WTC11 (cell line): ENCODE measurements at regions not wholly inside any gene's neighbourhood (a gene's known extent, or its start where the extent isn't known, plus 50 kb on each side); places are given as distances from the start of the nearest gene placed in this dataset.

ENCODE experiments used
- ATAC-seq: fragments of 200-7000 bp; cut with Tn5 transposase; 2 replicates; pipeline ENCODE4 v1.10.0; 2021; ENCODE audit warnings: mild to moderate bottlenecking, moderate library complexity
- CTCF ChIA-PET: fragments of 300-600 bp; sonication (Branson Sonifier 250); formaldehyde crosslinking; loops from one replicate; lab custom pipeline; 2021; ENCODE audit warnings: antibody characterized with exemption; lab: Charles Lee
- POLR2A ChIA-PET: fragments of 350-600 bp; sonication (Branson Sonifier 250); formaldehyde crosslinking; loops from one replicate; lab custom pipeline; 2021; ENCODE audit warnings: antibody characterized with exemption; lab: Charles Lee
- DNase-seq: peaks from one replicate; pipeline ENCODE4 v3.0.0; 2021; ENCODE audit warnings: low spot score
- H3K27ac Mint-ChIP-seq: 2 replicates; pipeline ENCODE4 v1.8.0; 2021; ENCODE audit warnings: mixed read lengths
- H3K27me3 Mint-ChIP-seq: 2 replicates; pipeline ENCODE4 v1.8.0; 2021; ENCODE audit warnings: low read depth, mild to moderate bottlenecking, moderate library complexity, mixed read lengths
- H3K36me3 Mint-ChIP-seq: 2 replicates; pipeline ENCODE4 v1.8.0; 2021; ENCODE audit warnings: mixed read lengths
- H3K4me1 Mint-ChIP-seq: 2 replicates; pipeline ENCODE4 v1.8.0; 2022; ENCODE audit warnings: mixed read lengths
- H3K4me3 Mint-ChIP-seq: 2 replicates; pipeline ENCODE4 v1.8.0; 2021; ENCODE audit warnings: mild to moderate bottlenecking, moderate library complexity, mixed read lengths
- H3K9me3 Mint-ChIP-seq: 2 replicates; pipeline ENCODE4 v1.8.0; 2021; ENCODE audit warnings: mixed read lengths
- CREB1 ChIP-seq: sonication (generic); formaldehyde crosslinking; IDR thresholded peaks from 2 replicates; pipeline ENCODE4 v1.8.0; 2023; ENCODE audit warnings: mild to moderate bottlenecking, missing genetic modification reagents
- EMX1 ChIP-seq: fragments of 250-450 bp; sonication (Bioruptor Pico); IDR thresholded peaks from 2 replicates; pipeline ENCODE4 v1.8.0; 2021; ENCODE audit warnings: mild to moderate bottlenecking
- ESRRA ChIP-seq: sonication (generic); formaldehyde crosslinking; IDR thresholded peaks from 2 replicates; pipeline ENCODE4 v1.8.1; 2022; ENCODE audit warnings: mild to moderate bottlenecking, missing genetic modification reagents, borderline replicate concordance
- ETV6 ChIP-seq: sonication (generic); formaldehyde crosslinking; IDR thresholded peaks from 2 replicates; pipeline ENCODE4 v1.8.1; 2022; ENCODE audit warnings: mild to moderate bottlenecking, missing genetic modification reagents
- GABPB1 ChIP-seq: sonication (generic); formaldehyde crosslinking; IDR thresholded peaks from 2 replicates; pipeline ENCODE4 v1.8.1; 2023; ENCODE audit warnings: mild to moderate bottlenecking, missing genetic modification reagents
- GRHL2 ChIP-seq: fragments of 250-450 bp; sonication (Bioruptor Pico); IDR thresholded peaks from 2 replicates; pipeline ENCODE4 v1.8.0; 2022; ENCODE audit warnings: mild to moderate bottlenecking, moderate library complexity; ENCODE audit not compliant: insufficient replicate concordance, severe bottlenecking
- IRF1 ChIP-seq: sonication (generic); formaldehyde crosslinking; IDR thresholded peaks from 2 replicates; pipeline ENCODE4 v1.8.0; 2023; ENCODE audit warnings: missing genetic modification reagents
- JAZF1 ChIP-seq: fragments of 250-450 bp; sonication (Bioruptor Pico); IDR thresholded peaks from 2 replicates; pipeline ENCODE4 v1.9.0; 2021; ENCODE audit warnings: moderate library complexity, mild to moderate bottlenecking, inconsistent platforms
- KAT7 ChIP-seq: sonication (generic); formaldehyde crosslinking; IDR thresholded peaks from 2 replicates; pipeline ENCODE4 v1.8.1; 2023; ENCODE audit warnings: missing genetic modification reagents, mild to moderate bottlenecking, borderline replicate concordance
- NFE2L1 ChIP-seq: sonication (generic); formaldehyde crosslinking; IDR thresholded peaks from 2 replicates; pipeline ENCODE4 v1.8.1; 2023; ENCODE audit warnings: missing genetic modification reagents
- NR2C2 ChIP-seq: sonication (generic); formaldehyde crosslinking; IDR thresholded peaks from 2 replicates; pipeline ENCODE4 v1.8.0; 2022; ENCODE audit warnings: mild to moderate bottlenecking, missing genetic modification reagents
- ZBTB21 ChIP-seq: sonication (generic); formaldehyde crosslinking; IDR thresholded peaks from 2 replicates; pipeline ENCODE4 v1.8.1; 2023; ENCODE audit warnings: mild to moderate bottlenecking, missing genetic modification reagents, borderline replicate concordance
- ZBTB43 ChIP-seq: sonication (generic); formaldehyde crosslinking; IDR thresholded peaks from 2 replicates; pipeline ENCODE4 v1.8.1; 2023; ENCODE audit warnings: mild to moderate bottlenecking, missing genetic modification reagents
- ZNF121 ChIP-seq: sonication (generic); formaldehyde crosslinking; IDR thresholded peaks from 2 replicates; pipeline ENCODE4 v1.8.0; 2023; ENCODE audit warnings: missing genetic modification reagents
- ZNF138 ChIP-seq: sonication (generic); formaldehyde crosslinking; conservative IDR thresholded peaks from 2 replicates; pipeline ENCODE4 v1.8.1; 2022; ENCODE audit warnings: mild to moderate bottlenecking, moderate library complexity, missing genetic modification reagents
- ZNF396 ChIP-seq: fragments of 250-450 bp; sonication (Bioruptor Pico); IDR thresholded peaks from 2 replicates; pipeline ENCODE4 v1.8.0; 2021; ENCODE audit warnings: mild to moderate bottlenecking, moderate library complexity, borderline replicate concordance
- ZNF512 ChIP-seq: sonication (generic); formaldehyde crosslinking; IDR thresholded peaks from 2 replicates; pipeline ENCODE4 v1.8.1; 2022; ENCODE audit warnings: missing genetic modification reagents, borderline replicate concordance
- ZNF671 ChIP-seq: fragments of 250-450 bp; sonication (Bioruptor Pico); IDR thresholded peaks from 2 replicates; pipeline ENCODE4 v1.8.0; 2021; ENCODE audit warnings: mild to moderate bottlenecking
- TF ChIP-seq, protein P1 (sequence below): sonication (generic); formaldehyde crosslinking; IDR thresholded peaks from 2 replicates; pipeline ENCODE4 v1.8.0; 2022; ENCODE audit warnings: mild to moderate bottlenecking, missing genetic modification reagents
- TF ChIP-seq, protein P2 (sequence below): sonication (generic); formaldehyde crosslinking; IDR thresholded peaks from 2 replicates; pipeline ENCODE4 v1.8.1; 2023; ENCODE audit warnings: mild to moderate bottlenecking, missing genetic modification reagents, moderate library complexity
- TF ChIP-seq, protein P3 (sequence below): sonication (generic); formaldehyde crosslinking; conservative IDR thresholded peaks from 2 replicates; pipeline ENCODE4 v1.8.1; 2023; ENCODE audit warnings: mild to moderate bottlenecking, low read depth, missing genetic modification reagents, moderate library complexity
- TF ChIP-seq, protein P4 (sequence below): sonication (generic); formaldehyde crosslinking; IDR thresholded peaks from 2 replicates; pipeline ENCODE4 v1.8.0; 2023; ENCODE audit warnings: missing genetic modification reagents, mild to moderate bottlenecking, borderline replicate concordance

- no peaks in the 10 kb centered on the region for H3K36me3 Mint-ChIP-seq
- H3K27me3 Mint-ChIP-seq, result peaks cover 21% of the 10 kb centered on the region
- TF ChIP-seq CREB1 (CRISPR knock-in tag) (no peak), NR2C2 (no peak), ETV6 (CRISPR knock-in tag) (no peak), ZNF121 (CRISPR knock-in tag) (no peak), ZNF396 (CRISPR knock-in tag) (no peak), ZNF138 (CRISPR knock-in tag) (no peak), NFE2L1 (CRISPR knock-in tag) (no peak), IRF1 (CRISPR knock-in tag) (no peak), GABPB1 (CRISPR knock-in tag) (no peak), ZBTB21 (no peak), ZNF512 (CRISPR knock-in tag) (no peak), GRHL2 (CRISPR knock-in tag) (no peak), ESRRA (CRISPR knock-in tag) (no peak), JAZF1 (no peak), ZNF671 (CRISPR knock-in tag) (no peak)
- TF ChIP-seq, protein P1, sequence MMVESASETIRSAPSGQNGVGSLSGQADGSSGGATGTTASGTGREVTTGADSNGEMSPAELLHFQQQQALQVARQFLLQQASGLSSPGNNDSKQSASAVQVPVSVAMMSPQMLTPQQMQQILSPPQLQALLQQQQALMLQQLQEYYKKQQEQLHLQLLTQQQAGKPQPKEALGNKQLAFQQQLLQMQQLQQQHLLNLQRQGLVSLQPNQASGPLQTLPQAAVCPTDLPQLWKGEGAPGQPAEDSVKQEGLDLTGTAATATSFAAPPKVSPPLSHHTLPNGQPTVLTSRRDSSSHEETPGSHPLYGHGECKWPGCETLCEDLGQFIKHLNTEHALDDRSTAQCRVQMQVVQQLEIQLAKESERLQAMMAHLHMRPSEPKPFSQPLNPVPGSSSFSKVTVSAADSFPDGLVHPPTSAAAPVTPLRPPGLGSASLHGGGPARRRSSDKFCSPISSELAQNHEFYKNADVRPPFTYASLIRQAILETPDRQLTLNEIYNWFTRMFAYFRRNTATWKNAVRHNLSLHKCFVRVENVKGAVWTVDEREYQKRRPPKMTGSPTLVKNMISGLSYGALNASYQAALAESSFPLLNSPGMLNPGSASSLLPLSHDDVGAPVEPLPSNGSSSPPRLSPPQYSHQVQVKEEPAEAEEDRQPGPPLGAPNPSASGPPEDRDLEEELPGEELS, result no peak
- TF ChIP-seq, protein P2, sequence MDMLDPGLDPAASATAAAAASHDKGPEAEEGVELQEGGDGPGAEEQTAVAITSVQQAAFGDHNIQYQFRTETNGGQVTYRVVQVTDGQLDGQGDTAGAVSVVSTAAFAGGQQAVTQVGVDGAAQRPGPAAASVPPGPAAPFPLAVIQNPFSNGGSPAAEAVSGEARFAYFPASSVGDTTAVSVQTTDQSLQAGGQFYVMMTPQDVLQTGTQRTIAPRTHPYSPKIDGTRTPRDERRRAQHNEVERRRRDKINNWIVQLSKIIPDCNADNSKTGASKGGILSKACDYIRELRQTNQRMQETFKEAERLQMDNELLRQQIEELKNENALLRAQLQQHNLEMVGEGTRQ (CRISPR knock-in tag), result no peak
- TF ChIP-seq, protein P3, sequence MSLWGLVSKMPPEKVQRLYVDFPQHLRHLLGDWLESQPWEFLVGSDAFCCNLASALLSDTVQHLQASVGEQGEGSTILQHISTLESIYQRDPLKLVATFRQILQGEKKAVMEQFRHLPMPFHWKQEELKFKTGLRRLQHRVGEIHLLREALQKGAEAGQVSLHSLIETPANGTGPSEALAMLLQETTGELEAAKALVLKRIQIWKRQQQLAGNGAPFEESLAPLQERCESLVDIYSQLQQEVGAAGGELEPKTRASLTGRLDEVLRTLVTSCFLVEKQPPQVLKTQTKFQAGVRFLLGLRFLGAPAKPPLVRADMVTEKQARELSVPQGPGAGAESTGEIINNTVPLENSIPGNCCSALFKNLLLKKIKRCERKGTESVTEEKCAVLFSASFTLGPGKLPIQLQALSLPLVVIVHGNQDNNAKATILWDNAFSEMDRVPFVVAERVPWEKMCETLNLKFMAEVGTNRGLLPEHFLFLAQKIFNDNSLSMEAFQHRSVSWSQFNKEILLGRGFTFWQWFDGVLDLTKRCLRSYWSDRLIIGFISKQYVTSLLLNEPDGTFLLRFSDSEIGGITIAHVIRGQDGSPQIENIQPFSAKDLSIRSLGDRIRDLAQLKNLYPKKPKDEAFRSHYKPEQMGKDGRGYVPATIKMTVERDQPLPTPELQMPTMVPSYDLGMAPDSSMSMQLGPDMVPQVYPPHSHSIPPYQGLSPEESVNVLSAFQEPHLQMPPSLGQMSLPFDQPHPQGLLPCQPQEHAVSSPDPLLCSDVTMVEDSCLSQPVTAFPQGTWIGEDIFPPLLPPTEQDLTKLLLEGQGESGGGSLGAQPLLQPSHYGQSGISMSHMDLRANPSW (CRISPR knock-in tag), result no peak
- ATAC-seq, result no peak
- no peaks in the 10 kb centered on the region for H3K4me1 Mint-ChIP-seq
- ChIA-PET POLR2A (no interaction called here), CTCF (interaction anchor here (1.2 to 1.8 kb wide), 2 partner anchors 21 to 664 kb away, joined by 4 read pairs; no protein-coding TSS in a partner anchor)
- H3K4me3 Mint-ChIP-seq, result no peak overlapping the region
- H3K9me3 Mint-ChIP-seq, result peaks cover 5% of the 10 kb centered on the region
- H3K27ac Mint-ChIP-seq, result no peak overlapping the region
- no peak for DNase-seq
Observed at GRCh38 chr6:51514748-51515402, 572.5 kb downstream of the PKHD1 start.

DNA sequence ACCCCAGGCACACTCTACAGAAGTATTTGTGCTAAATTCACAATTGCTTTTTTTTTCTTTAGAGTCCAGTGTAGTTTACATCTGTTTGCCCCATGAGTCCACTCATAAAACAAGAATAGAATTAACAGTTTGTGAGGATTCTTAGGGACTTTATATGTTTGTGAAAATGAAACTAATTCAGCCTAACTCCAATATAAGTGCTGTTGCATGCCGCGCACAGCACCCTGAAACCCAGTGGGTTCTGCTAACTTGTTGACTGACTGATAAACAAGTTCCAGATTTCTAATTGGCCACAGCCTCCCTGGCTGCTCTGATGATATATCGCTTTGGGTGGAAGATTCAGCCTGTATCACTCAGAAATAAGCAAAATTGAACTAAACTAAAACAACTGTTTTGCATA, 561.4 kb downstream of the PKHD1 start:
- peaks cover 15% of the 10 kb centered on the region; the same call in 1 of the 2 replicates for H3K9me3 Mint-ChIP-seq
- POLR2A ChIA-PET, result no interaction called here
- no peak for DNase-seq
- no peak overlapping the region for H3K27ac Mint-ChIP-seq
- CTCF ChIA-PET, result no interaction called here
- peaks cover 8% of the 10 kb centered on the region for H3K27me3 Mint-ChIP-seq
- H3K4me1 Mint-ChIP-seq, result peaks cover 13% of the 10 kb centered on the region
- no peak for ATAC-seq
- no peak overlapping the region for H3K4me3 Mint-ChIP-seq
- H3K36me3 Mint-ChIP-seq, result no peaks in the 10 kb centered on the region
- no peak for TF ChIP-seq KAT7
- TF ChIP-seq, protein P4, sequence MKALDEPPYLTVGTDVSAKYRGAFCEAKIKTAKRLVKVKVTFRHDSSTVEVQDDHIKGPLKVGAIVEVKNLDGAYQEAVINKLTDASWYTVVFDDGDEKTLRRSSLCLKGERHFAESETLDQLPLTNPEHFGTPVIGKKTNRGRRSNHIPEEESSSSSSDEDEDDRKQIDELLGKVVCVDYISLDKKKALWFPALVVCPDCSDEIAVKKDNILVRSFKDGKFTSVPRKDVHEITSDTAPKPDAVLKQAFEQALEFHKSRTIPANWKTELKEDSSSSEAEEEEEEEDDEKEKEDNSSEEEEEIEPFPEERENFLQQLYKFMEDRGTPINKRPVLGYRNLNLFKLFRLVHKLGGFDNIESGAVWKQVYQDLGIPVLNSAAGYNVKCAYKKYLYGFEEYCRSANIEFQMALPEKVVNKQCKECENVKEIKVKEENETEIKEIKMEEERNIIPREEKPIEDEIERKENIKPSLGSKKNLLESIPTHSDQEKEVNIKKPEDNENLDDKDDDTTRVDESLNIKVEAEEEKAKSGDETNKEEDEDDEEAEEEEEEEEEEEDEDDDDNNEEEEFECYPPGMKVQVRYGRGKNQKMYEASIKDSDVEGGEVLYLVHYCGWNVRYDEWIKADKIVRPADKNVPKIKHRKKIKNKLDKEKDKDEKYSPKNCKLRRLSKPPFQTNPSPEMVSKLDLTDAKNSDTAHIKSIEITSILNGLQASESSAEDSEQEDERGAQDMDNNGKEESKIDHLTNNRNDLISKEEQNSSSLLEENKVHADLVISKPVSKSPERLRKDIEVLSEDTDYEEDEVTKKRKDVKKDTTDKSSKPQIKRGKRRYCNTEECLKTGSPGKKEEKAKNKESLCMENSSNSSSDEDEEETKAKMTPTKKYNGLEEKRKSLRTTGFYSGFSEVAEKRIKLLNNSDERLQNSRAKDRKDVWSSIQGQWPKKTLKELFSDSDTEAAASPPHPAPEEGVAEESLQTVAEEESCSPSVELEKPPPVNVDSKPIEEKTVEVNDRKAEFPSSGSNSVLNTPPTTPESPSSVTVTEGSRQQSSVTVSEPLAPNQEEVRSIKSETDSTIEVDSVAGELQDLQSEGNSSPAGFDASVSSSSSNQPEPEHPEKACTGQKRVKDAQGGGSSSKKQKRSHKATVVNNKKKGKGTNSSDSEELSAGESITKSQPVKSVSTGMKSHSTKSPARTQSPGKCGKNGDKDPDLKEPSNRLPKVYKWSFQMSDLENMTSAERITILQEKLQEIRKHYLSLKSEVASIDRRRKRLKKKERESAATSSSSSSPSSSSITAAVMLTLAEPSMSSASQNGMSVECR (CRISPR knock-in tag), result no peak
- no peak for TF ChIP-seq EMX1 (CRISPR knock-in tag)
- TF ChIP-seq CREB1 (CRISPR knock-in tag), result no peak
- no peak for TF ChIP-seq ZNF138 (CRISPR knock-in tag)
- TF ChIP-seq ZBTB43 (CRISPR knock-in tag), result no peak
